Fibroblast of villous mesenchyme (primary cell): ENCODE measurements at regions not wholly inside any gene's neighbourhood (a gene's known extent, or its start where the extent isn't known, plus 50 kb on each side); places are given as distances from the start of the nearest gene placed in this dataset.
A peak's percentile ranks its signal among the peaks of the same experiment; 100 is the strongest.

Experiments used
- DNase-seq: peaks from one replicate; pipeline ENCODE4 v3.0.0-alpha.2; 2010; ENCODE audit warnings: low read depth
- H3K4me3 ChIP-seq: 2 replicates; pipeline ENCODE4 v1.5.1; 2011; ENCODE audit warnings: low read depth, mild to moderate bottlenecking, low read length
- CTCF ChIP-seq: IDR thresholded peaks from 2 replicates; pipeline ENCODE4 v1.5.1; 2012; ENCODE audit warnings: low read depth, mild to moderate bottlenecking, low read length; ENCODE audit not compliant: insufficient read depth

- no peak for TF ChIP-seq CTCF
- no peak overlapping the region for H3K4me3 ChIP-seq
- no peak for DNase-seq
Observed at GRCh38 chr16:73885319-73885718, 411.3 kb upstream of the PSMD7 start.

- TF ChIP-seq CTCF: no peak
- H3K4me3 ChIP-seq: no peak overlapping the region
- no peak for DNase-seq
Observed at GRCh38 chr16:73883841-73884240, 412.8 kb upstream of the PSMD7 start.

- no peak for TF ChIP-seq CTCF
- no peak overlapping the region for H3K4me3 ChIP-seq
- DNase-seq: no peak
Observed at GRCh38 chr16:73883126-73883525, 413.5 kb upstream of the PSMD7 start.

GRCh38 chr16:73882651-73883050 lies 414.0 kb upstream of the PSMD7 start:
- no peak for DNase-seq
- no peak overlapping the region for H3K4me3 ChIP-seq
- no peak for TF ChIP-seq CTCF

GRCh38 chr16:73882033-73882432 lies 414.6 kb upstream of the PSMD7 start:
- DNase-seq: no peak
- no peak overlapping the region for H3K4me3 ChIP-seq
- no peak for TF ChIP-seq CTCF

GRCh38 chr16:73879621-73880020 lies 417.0 kb upstream of the PSMD7 start:
- TF ChIP-seq CTCF: no peak
- no peak overlapping the region for H3K4me3 ChIP-seq
- DNase-seq: no peak

- TF ChIP-seq CTCF: peak; percentile 72
Observed at GRCh38 chr16:73878611-73879010, 418.0 kb upstream of the PSMD7 start.

More at GRCh38 chr16:73878611-73879010, 418.0 kb upstream of the PSMD7 start:
- no peak overlapping the region for H3K4me3 ChIP-seq
- DNase-seq: peak; percentile 75
